K562 (cell line): ENCODE measurements at regions not wholly inside any gene's neighbourhood (a gene's known extent, or its start where the extent isn't known, plus 50 kb on each side); places are given as distances from the start of the nearest gene placed in this dataset.

ENCODE experiments used
- ATAC-seq: fragments of 200-7000 bp; cut with Tn5 transposase; 3 replicates; pipeline ENCODE4 v1.9.1; 2020; ENCODE audit warnings: moderate library complexity
- BruUV-seq: library from RNA; stranded (reverse); fragments of 400-500 nt; replicated peaks from 2 replicates; lab custom pipeline; 2021; lab: Mats Ljungman, UMichigan
- CTCF ChIA-PET: fragments of 300-600 bp; formaldehyde crosslinking; extraction: SDS; loops from one replicate; lab custom pipeline; 2021; ENCODE audit warnings: low intra/inter-chr PET ratio; lab: Yijun Ruan, JAX
- POLR2A ChIA-PET: fragments of 300-600, 350-650 bp; sonication (Branson Sonifier 250); formaldehyde crosslinking; extraction: SDS; loops from one replicate; lab custom pipeline; 2021; ENCODE audit warnings: antibody characterized with exemption, inconsistent platforms; lab: Yijun Ruan, JAX
- DNase-seq, 4 experiments: peaks; one replicate each; pipeline versions ENCODE4 v3.0.0 to v3.0.0-alpha.2; 2011 to 2018; ENCODE audit warnings: low spot score in 3 of 4, mixed read lengths in 3 of 4; ENCODE audit errors: extremely low read depth in 1 of 4
- FAIRE-seq: peaks from 2 replicates; lab custom pipeline; 2011; peaks lifted over from hg19 to GRCh38; lab: Jason Lieb, UNC
- H2AFZ ChIP-seq: 2 replicates; pipeline ENCODE4 v1.6.0; 2011; ENCODE audit warnings: low read depth, low read length, control low read depth, inconsistent platforms
- H3K27ac ChIP-seq: fragments of 200-600 bp; 3 replicates; pipeline ENCODE4 v1.8.0; 2011; ENCODE audit warnings: low read depth, mild to moderate bottlenecking, control low read depth, inconsistent platforms, low read length, moderate library complexity, mixed read lengths; ENCODE audit errors: extremely low read depth
- H3K27me3 ChIP-seq, 2 experiments: fragments of 300-600 bp in 1 of 2; 2 replicates in 1 of 2; 3 replicates in 1 of 2; pipeline versions ENCODE4 v1.6.0 to v1.8.0; 2011; ENCODE audit warnings: inconsistent platforms in 2 of 2, low read length in 2 of 2, mild to moderate bottlenecking in 1 of 2, mixed read lengths in 1 of 2, moderate library complexity in 1 of 2; ENCODE audit not compliant: control insufficient read depth in 2 of 2, insufficient read depth in 2 of 2
- H3K36me3 ChIP-seq: fragments of 300-600 bp; 3 replicates; pipeline ENCODE4 v1.8.0; 2011; ENCODE audit warnings: mild to moderate bottlenecking, low read length, inconsistent platforms; ENCODE audit not compliant: control insufficient read depth, insufficient read depth
- H3K4me1 ChIP-seq, 2 experiments: fragments of 200-600 bp in 1 of 2; replicated peaks in 1 of 2; 2 replicates in 1 of 2; 3 replicates in 1 of 2; pipeline versions ENCODE4 v1.5.1 to v1.8.0; 2011; ENCODE audit warnings: inconsistent platforms in 2 of 2, low read length in 2 of 2, mild to moderate bottlenecking in 1 of 2, mixed read lengths in 1 of 2, moderate library complexity in 1 of 2; ENCODE audit not compliant: control insufficient read depth in 2 of 2, insufficient read depth in 2 of 2
- H3K4me2 ChIP-seq: 2 replicates; pipeline ENCODE4 v1.6.1; 2011; ENCODE audit warnings: low read length, control low read depth, inconsistent platforms, mixed read lengths; ENCODE audit not compliant: insufficient read depth
- H3K4me3 ChIP-seq: fragments of 200-600 bp; sonication (generic), shearing (Covaris generic); 2 replicates; pipeline ENCODE4 v1.5.1; 2016; ENCODE audit warnings: control low read depth, inconsistent platforms
- H3K79me2 ChIP-seq: fragments of 200-600 bp; 3 replicates; pipeline ENCODE4 v1.8.0; 2011; ENCODE audit warnings: low read length, inconsistent platforms; ENCODE audit not compliant: control insufficient read depth, insufficient read depth
- H3K9ac ChIP-seq, 2 experiments: 2 replicates each; pipeline versions ENCODE4 v1.6.0 to v1.6.1; 2011; ENCODE audit warnings: low read depth in 2 of 2, low read length in 2 of 2, control low read depth in 1 of 2, inconsistent platforms in 1 of 2, mild to moderate bottlenecking in 1 of 2, mixed read lengths in 1 of 2; ENCODE audit not compliant: insufficient read depth in 1 of 2
- H3K9me1 ChIP-seq: one replicate; pipeline ENCODE4 v1.6.0; 2011; ENCODE audit warnings: inconsistent platforms, mild to moderate bottlenecking, low read length, moderate library complexity; ENCODE audit not compliant: control insufficient read depth, insufficient read depth
- H3K9me3 ChIP-seq: replicated peaks from 2 replicates; pipeline ENCODE4 v1.5.1; 2011; ENCODE audit warnings: low read depth, low read length, inconsistent platforms; ENCODE audit not compliant: control insufficient read depth, insufficient read depth
- H4K20me1 ChIP-seq: replicated peaks from 2 replicates; pipeline ENCODE4 v1.6.1; 2011; ENCODE audit warnings: low read length, inconsistent platforms, mixed read lengths; ENCODE audit not compliant: control insufficient read depth, insufficient read depth
- ERF ChIP-seq: fragments of 450-650 bp; formaldehyde crosslinking; IDR thresholded peaks from 2 replicates; pipeline ENCODE4 v1.4.0; 2020; ENCODE audit warnings: mild to moderate bottlenecking, mixed read lengths
- EWSR1 ChIP-seq: fragments of 450-650 bp; IDR thresholded peaks from 2 replicates; pipeline ENCODE4 v1.6.1; 2018; ENCODE audit warnings: borderline replicate concordance, mild to moderate bottlenecking, low read depth, moderate library complexity; ENCODE audit not compliant: partially characterized antibody
- KLF6 ChIP-seq: fragments of 250-450 bp; sonication (Bioruptor Pico); IDR thresholded peaks from 2 replicates; pipeline ENCODE4 v1.4.0; 2020; ENCODE audit warnings: mild to moderate bottlenecking, moderate library complexity, borderline replicate concordance
- NELFE ChIP-seq: IDR thresholded peaks from 2 replicates; pipeline ENCODE4 v1.6.1; 2011; ENCODE audit warnings: mild to moderate bottlenecking; ENCODE audit not compliant: insufficient read depth, insufficient read length
- POLR3G ChIP-seq: IDR thresholded peaks from 2 replicates; pipeline ENCODE4 v1.6.1; 2011; ENCODE audit not compliant: insufficient read length, insufficient replicate concordance; ENCODE audit errors: extremely low read depth
- ZBED1 ChIP-seq: IDR thresholded peaks from 2 replicates; pipeline ENCODE4 v1.6.1; 2014
- WGBS: fragments of 100-300 bp; shearing (Covaris generic); methylation state at CpG from one replicate; pipeline ENCODE4 v1.1.6; 2016; ENCODE audit warnings: low coverage, mixed read lengths; ENCODE audit not compliant: insufficient coverage; ENCODE audit errors: missing lambda C conversion rate; 5-methylcytosine and 5-hydroxymethylcytosine counted together
- in situ Hi-C: fragments of 300-500 bp; cut with MboI; formaldehyde crosslinking; loops from 4 replicates; pipeline ENCODE4 v1.15.0; 2018; ENCODE audit warnings: inconsistent platforms, mixed read lengths
- intact Hi-C: fragments of 100-400 bp; cut with micrococcal nuclease; formaldehyde crosslinking; loops from 2 replicates; pipeline ENCODE4 v1.14.2; 2022
- TF ChIP-seq, protein P1 (sequence below): sonication (generic); formaldehyde crosslinking; IDR thresholded peaks from 2 replicates; pipeline ENCODE4 v1.8.0; 2022; ENCODE audit warnings: missing genetic modification reagents, mild to moderate bottlenecking, borderline replicate concordance
- TF ChIP-seq, protein P2 (sequence below): fragments of 250-450 bp; sonication (Bioruptor Pico); IDR thresholded peaks from 2 replicates; pipeline ENCODE4 v1.4.0; 2020; ENCODE audit warnings: mild to moderate bottlenecking, moderate library complexity

DNA sequence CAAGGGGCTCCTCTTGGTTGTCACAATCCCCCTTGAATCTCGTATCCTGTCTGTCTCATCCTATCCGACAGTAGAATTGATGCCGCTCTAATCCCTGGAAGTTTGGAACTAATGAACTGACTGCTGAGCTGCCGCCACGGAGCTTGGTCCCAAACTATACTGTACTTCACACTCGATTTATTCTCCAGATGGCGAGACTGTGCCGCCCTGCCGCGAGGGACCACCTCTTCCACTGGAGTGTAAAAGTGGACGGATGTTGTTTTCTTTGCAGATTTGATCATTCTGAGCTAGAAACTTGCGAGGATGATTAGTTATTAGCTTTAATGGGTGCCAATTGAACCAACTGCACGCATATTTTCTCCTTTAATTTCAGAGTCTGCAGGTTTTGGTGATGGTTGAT lies 117.2 kb downstream of the ZIC5 start:
- Histone ChIP-seq H3K79me2 (no peaks in the 10 kb centered on the region), H3K36me3 (no peaks in the 10 kb centered on the region), H3K9ac (no peak overlapping the region), H4K20me1 (no peaks in the 10 kb centered on the region), H3K9me1 (no peaks in the 10 kb centered on the region), H3K4me1 (no peaks in the 10 kb centered on the region), H3K4me3 (no peak overlapping the region), H3K4me2 (no peak overlapping the region), H3K9me3 (no peaks in the 10 kb centered on the region), H3K27me3 (peaks cover 7 to 20% of the 10 kb centered on the region in 2 experiments; a peak in 4 of 5 replicates), H3K27ac (no peak overlapping the region), H2AFZ (no peak overlapping the region)
- no peak for DNase-seq
- no peak for FAIRE-seq
- no TSS peak for BruUV-seq
- TF ChIP-seq ERF (CRISPR knock-in tag) (no peak), EWSR1 (no peak), KLF6 (CRISPR knock-in tag) (no peak), ZBED1 (no peak), NELFE (no peak), POLR3G (no peak)
- TF ChIP-seq, protein P1, sequence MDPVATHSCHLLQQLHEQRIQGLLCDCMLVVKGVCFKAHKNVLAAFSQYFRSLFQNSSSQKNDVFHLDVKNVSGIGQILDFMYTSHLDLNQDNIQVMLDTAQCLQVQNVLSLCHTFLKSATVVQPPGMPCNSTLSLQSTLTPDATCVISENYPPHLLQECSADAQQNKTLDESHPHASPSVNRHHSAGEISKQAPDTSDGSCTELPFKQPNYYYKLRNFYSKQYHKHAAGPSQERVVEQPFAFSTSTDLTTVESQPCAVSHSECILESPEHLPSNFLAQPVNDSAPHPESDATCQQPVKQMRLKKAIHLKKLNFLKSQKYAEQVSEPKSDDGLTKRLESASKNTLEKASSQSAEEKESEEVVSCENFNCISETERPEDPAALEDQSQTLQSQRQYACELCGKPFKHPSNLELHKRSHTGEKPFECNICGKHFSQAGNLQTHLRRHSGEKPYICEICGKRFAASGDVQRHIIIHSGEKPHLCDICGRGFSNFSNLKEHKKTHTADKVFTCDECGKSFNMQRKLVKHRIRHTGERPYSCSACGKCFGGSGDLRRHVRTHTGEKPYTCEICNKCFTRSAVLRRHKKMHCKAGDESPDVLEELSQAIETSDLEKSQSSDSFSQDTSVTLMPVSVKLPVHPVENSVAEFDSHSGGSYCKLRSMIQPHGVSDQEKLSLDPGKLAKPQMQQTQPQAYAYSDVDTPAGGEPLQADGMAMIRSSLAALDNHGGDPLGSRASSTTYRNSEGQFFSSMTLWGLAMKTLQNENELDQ (CRISPR knock-in tag) = no peak
- TF ChIP-seq, protein P2, sequence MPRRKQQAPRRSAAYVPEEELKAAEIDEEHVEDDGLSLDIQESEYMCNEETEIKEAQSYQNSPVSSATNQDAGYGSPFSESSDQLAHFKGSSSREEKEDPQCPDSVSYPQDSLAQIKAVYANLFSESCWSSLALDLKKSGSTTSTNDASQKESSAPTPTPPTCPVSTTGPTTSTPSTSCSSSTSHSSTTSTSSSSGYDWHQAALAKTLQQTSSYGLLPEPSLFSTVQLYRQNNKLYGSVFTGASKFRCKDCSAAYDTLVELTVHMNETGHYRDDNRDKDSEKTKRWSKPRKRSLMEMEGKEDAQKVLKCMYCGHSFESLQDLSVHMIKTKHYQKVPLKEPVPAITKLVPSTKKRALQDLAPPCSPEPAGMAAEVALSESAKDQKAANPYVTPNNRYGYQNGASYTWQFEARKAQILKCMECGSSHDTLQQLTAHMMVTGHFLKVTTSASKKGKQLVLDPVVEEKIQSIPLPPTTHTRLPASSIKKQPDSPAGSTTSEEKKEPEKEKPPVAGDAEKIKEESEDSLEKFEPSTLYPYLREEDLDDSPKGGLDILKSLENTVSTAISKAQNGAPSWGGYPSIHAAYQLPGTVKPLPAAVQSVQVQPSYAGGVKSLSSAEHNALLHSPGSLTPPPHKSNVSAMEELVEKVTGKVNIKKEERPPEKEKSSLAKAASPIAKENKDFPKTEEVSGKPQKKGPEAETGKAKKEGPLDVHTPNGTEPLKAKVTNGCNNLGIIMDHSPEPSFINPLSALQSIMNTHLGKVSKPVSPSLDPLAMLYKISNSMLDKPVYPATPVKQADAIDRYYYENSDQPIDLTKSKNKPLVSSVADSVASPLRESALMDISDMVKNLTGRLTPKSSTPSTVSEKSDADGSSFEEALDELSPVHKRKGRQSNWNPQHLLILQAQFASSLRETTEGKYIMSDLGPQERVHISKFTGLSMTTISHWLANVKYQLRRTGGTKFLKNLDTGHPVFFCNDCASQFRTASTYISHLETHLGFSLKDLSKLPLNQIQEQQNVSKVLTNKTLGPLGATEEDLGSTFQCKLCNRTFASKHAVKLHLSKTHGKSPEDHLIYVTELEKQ (CRISPR knock-in tag) = no peak
- CTCF ChIA-PET = no interaction called here
- ATAC-seq = no peak
- POLR2A ChIA-PET = no interaction called here
- in situ Hi-C loops (no loop called here), intact Hi-C loops (no loop called here)
- 24% methylated on average over 12 of the region's 13 CpGs for WGBS
